ENCODE measurements at regions not wholly inside any gene's neighbourhood (a gene's known extent, or its start where the extent isn't known, plus 50 kb on each side); places are given as distances from the start of the nearest gene placed in this dataset.

- intact Hi-C loops (cut with DNase I) = no loop called here
- no peak for DNase-seq
- ATAC-seq = no peak
- H3K27ac ChIP-seq (ENCODE audit: low read length) = no peak overlapping the region
- no peaks in the 10 kb centered on the region for H3K9me3 ChIP-seq (ENCODE audit: control insufficient read depth, low read length)
- WGBS = 89% methylated on average over 8 of the region's 8 CpGs
- H3K4me1 ChIP-seq (ENCODE audit: control insufficient read depth, insufficient read depth, low read length) = no peaks in the 10 kb centered on the region
- no peak overlapping the region for H3K4me3 ChIP-seq (ENCODE audit: low read length)
- no peaks in the 10 kb centered on the region for H3K27me3 ChIP-seq (ENCODE audit: control insufficient read depth, insufficient read depth)
These were observed 101.5 kb downstream of the SHANK2 start for GRCh38 chr11:71150859-71151258.

- no peak overlapping the region for H3K27ac ChIP-seq (ENCODE audit: low read length)
- intact Hi-C loops (cut with DNase I) = no loop called here
- DNase-seq = no peak
- H3K27me3 ChIP-seq (ENCODE audit: control insufficient read depth, insufficient read depth) = no peaks in the 10 kb centered on the region
- no peak overlapping the region for H3K4me3 ChIP-seq (ENCODE audit: low read length)
- no peak for ATAC-seq
- WGBS = 77% methylated on average over 8 of the region's 8 CpGs
- no peaks in the 10 kb centered on the region for H3K4me1 ChIP-seq (ENCODE audit: control insufficient read depth, insufficient read depth, low read length)
- H3K9me3 ChIP-seq (ENCODE audit: control insufficient read depth, low read length) = peaks cover 2% of the 10 kb centered on the region
These were observed 103.7 kb downstream of the SHANK2 start for GRCh38 chr11:71148716-71149115.

DNA sequence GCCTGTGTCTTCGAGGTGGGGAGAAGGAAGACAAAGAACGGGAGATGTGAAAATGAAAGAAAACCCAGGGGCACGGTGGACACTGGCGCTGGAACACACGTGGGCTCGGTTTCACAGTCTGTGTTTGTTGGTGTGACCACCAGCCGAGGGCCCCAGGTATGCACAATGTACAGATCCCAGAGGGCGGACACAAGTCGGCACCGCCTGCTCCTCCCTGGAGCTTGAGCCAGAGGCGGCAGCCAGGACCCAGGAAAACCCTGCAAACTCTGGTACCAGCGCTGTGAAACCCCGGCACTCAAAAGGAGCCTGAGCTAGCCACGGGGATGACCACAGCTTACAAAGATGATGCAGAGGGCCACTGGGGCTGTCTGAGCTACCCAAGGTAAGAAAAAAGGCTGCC, 105.0 kb downstream of the SHANK2 start:
- intact Hi-C loops (cut with DNase I) = no loop called here
- H3K4me3 ChIP-seq (ENCODE audit: low read length) = no peak overlapping the region
- H3K27ac ChIP-seq (ENCODE audit: low read length) = no peak overlapping the region
- ATAC-seq = no peak
- H3K27me3 ChIP-seq (ENCODE audit: control insufficient read depth, insufficient read depth) = no peaks in the 10 kb centered on the region
- peaks cover 2% of the 10 kb centered on the region for H3K9me3 ChIP-seq (ENCODE audit: control insufficient read depth, low read length)
- no peak for DNase-seq
- 91% methylated on average over 14 of the region's 14 CpGs for WGBS
- no peaks in the 10 kb centered on the region for H3K4me1 ChIP-seq (ENCODE audit: control insufficient read depth, insufficient read depth, low read length)

DNA sequence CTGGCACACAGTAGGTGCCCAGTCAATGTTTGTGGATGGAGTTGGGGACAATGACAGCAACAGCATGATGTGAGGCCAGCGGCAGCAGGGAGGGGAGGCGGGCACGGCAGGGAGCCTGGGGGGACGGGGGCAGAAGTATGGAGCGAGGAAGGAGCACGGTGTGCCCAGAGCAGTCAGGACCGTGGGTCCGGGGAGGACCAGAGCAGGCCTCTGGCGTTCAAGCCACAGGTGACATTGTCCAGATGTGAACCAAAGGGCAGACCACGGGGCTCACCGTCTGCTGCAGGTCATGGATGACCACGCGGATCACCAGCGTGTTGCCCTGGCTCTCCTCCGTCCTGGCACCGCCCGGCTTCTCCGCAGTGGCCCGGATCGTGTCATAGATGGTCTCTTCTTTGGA, 105.5 kb downstream of the SHANK2 start:
- no peak overlapping the region for H3K4me3 ChIP-seq (ENCODE audit: low read length)
- H3K4me1 ChIP-seq (ENCODE audit: control insufficient read depth, insufficient read depth, low read length) = no peaks in the 10 kb centered on the region
- intact Hi-C loops (cut with DNase I) = no loop called here
- H3K27ac ChIP-seq (ENCODE audit: low read length) = no peak overlapping the region
- ATAC-seq (no peak), DNase-seq (no peak)
- 88% methylated on average over 20 of the region's 20 CpGs for WGBS
- peaks cover 2% of the 10 kb centered on the region for H3K9me3 ChIP-seq (ENCODE audit: control insufficient read depth, low read length)
- H3K27me3 ChIP-seq (ENCODE audit: control insufficient read depth, insufficient read depth) = no peaks in the 10 kb centered on the region

- H3K4me1 ChIP-seq (ENCODE audit: control insufficient read depth, insufficient read depth, low read length) = no peaks in the 10 kb centered on the region
- H3K9me3 ChIP-seq (ENCODE audit: control insufficient read depth, low read length) = peaks cover 2% of the 10 kb centered on the region
- ATAC-seq (no peak), DNase-seq (no peak)
- H3K27me3 ChIP-seq (ENCODE audit: control insufficient read depth, insufficient read depth) = no peaks in the 10 kb centered on the region
- no peak overlapping the region for H3K27ac ChIP-seq (ENCODE audit: low read length)
- 75% methylated on average over 24 of the region's 24 CpGs for WGBS
- intact Hi-C loops (cut with DNase I) = no loop called here
- no peak overlapping the region for H3K4me3 ChIP-seq (ENCODE audit: low read length)
These were observed 106.2 kb downstream of the SHANK2 start for GRCh38 chr11:71145988-71146824.

DNA sequence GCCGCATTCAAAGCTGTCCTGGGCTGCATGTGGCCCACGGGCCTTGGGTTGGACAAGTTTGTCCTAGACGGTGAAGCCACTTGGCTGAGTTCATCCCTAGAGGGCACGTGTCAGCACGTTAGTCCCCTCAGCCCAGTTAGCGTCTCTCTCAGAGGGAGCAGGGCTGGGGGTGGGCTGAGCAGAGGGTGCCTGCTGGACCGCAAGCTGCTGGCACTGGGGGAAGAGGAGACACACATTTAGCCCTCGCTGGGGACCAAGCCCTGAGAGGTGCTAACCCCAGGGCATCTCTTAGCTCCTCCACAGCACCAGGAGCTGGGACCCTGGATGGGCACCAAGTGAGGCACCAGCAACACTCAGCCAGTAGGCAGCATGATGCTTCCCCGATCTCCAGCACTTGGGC, 107.0 kb downstream of the SHANK2 start:
- WGBS = 72% methylated on average over 9 of the region's 9 CpGs
- no peak overlapping the region for H3K4me3 ChIP-seq (ENCODE audit: low read length)
- no peak for ATAC-seq

DNA sequence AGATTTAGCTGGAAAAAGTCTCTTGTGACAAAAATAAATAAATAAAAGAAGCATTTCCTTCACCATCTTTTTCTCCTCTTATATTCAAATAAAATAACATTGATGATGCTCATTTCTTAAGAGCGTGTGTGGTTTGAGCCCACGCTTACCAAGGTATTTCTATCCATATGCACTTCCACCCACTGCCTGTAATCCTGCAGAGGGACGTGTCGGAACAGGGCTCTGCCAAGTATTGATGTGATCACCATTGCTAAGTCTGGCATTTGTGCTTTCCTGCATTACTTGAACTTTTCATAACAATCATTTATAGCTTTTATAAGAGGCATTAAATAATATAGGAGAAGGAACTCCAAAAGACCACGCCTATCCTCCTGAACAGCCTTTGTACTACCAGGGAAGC, 107.6 kb downstream of the SHANK2 start:
- Histone ChIP-seq H3K9me3 (ENCODE audit: control insufficient read depth, low read length) (peaks cover 2% of the 10 kb centered on the region), H3K27me3 (ENCODE audit: control insufficient read depth, insufficient read depth) (no peaks in the 10 kb centered on the region), H3K4me1 (ENCODE audit: control insufficient read depth, insufficient read depth, low read length) (no peaks in the 10 kb centered on the region), H3K27ac (ENCODE audit: low read length) (no peak overlapping the region), H3K4me3 (ENCODE audit: low read length) (no peak overlapping the region)
- DNase-seq (no peak), ATAC-seq (no peak)
- intact Hi-C loops (cut with DNase I) = no loop called here
- 88% methylated on average over 5 of the region's 5 CpGs for WGBS

More for the DNA sequence above, 107.0 kb downstream of the SHANK2 start:
- Histone ChIP-seq H3K9me3 (ENCODE audit: control insufficient read depth, low read length) (peaks cover 2% of the 10 kb centered on the region), H3K27ac (ENCODE audit: low read length) (no peak overlapping the region), H3K27me3 (ENCODE audit: control insufficient read depth, insufficient read depth) (no peaks in the 10 kb centered on the region), H3K4me1 (ENCODE audit: control insufficient read depth, insufficient read depth, low read length) (no peaks in the 10 kb centered on the region)
- intact Hi-C loops (cut with DNase I) = no loop called here
- no peak for DNase-seq

- intact Hi-C loops (cut with DNase I) = no loop called here
- 82% methylated on average over 5 of the region's 5 CpGs for WGBS
- H3K4me3 ChIP-seq (ENCODE audit: low read length) = no peak overlapping the region
- H3K27ac ChIP-seq (ENCODE audit: low read length) = no peak overlapping the region
- H3K27me3 ChIP-seq (ENCODE audit: control insufficient read depth, insufficient read depth) = no peaks in the 10 kb centered on the region
- no peaks in the 10 kb centered on the region for H3K4me1 ChIP-seq (ENCODE audit: control insufficient read depth, insufficient read depth, low read length)
- DNase-seq (no peak), ATAC-seq (no peak)
- H3K9me3 ChIP-seq (ENCODE audit: control insufficient read depth, low read length) = peaks cover 2% of the 10 kb centered on the region
These were observed 108.4 kb downstream of the SHANK2 start for GRCh38 chr11:71144010-71144409.

GRCh38 chr11:71140206-71140919, 112.0 kb downstream of the SHANK2 start:
- H3K27ac ChIP-seq (ENCODE audit: low read length) = no peak overlapping the region
- H3K9me3 ChIP-seq (ENCODE audit: control insufficient read depth, low read length) = peaks cover 2% of the 10 kb centered on the region
- intact Hi-C loops (cut with DNase I) = no loop called here
- H3K27me3 ChIP-seq (ENCODE audit: control insufficient read depth, insufficient read depth) = no peaks in the 10 kb centered on the region
- no peak for DNase-seq
- H3K4me3 ChIP-seq (ENCODE audit: low read length) = no peak overlapping the region
- H3K4me1 ChIP-seq (ENCODE audit: control insufficient read depth, insufficient read depth, low read length) = no peaks in the 10 kb centered on the region
- peak in 1 of 2 donors; percentile 18 for ATAC-seq
- WGBS = 83% methylated on average over 22 of the region's 22 CpGs

DNA sequence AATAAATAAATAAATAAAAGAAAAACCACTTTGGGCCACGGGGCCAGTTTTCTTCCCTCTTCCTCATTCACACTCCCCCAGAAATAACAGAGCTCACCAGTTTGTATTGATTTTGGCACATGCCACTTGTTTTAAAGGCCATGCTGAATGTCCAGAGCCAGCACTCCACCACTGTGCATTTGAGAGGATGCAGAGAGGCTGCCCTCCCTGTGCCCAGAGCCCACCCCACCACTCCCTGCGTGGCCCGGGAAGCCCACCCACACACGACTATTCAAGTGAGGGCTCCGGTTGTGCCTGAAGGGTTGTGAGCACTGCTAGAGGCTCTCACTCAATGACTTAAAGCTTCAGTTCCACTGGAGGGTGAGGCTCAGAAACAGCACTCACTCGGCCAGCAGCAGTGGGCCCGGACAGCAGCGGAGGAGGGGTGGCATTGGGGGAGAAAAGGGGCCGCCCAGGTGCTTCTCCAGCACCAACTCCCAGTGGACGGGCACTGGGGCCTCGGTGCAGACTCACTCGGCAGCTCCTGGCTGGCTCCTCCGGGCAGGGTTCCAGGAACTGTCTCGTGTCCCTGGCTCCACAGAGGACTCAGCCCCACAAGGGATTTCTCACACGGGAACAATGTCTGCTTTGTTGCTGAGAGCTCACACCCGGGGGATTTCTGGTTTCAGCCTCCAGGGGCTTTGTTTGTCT, 112.7 kb downstream of the SHANK2 start:
- Histone ChIP-seq H3K9me3 (ENCODE audit: control insufficient read depth, low read length) (peaks cover 2% of the 10 kb centered on the region), H3K4me3 (ENCODE audit: low read length) (no peak overlapping the region), H3K27me3 (ENCODE audit: control insufficient read depth, insufficient read depth) (no peaks in the 10 kb centered on the region), H3K27ac (ENCODE audit: low read length) (no peak overlapping the region), H3K4me1 (ENCODE audit: control insufficient read depth, insufficient read depth, low read length) (no peaks in the 10 kb centered on the region)
- ATAC-seq (peak; percentile 69 to 73), DNase-seq (peak; percentile 57 to 84 (median 81))
- 34% methylated on average over 16 of the region's 16 CpGs for WGBS
- intact Hi-C loops (cut with DNase I) = no loop called here
